SK-N-SH (cell line): ENCODE measurements at regions not wholly inside any gene's neighbourhood (a gene's known extent, or its start where the extent isn't known, plus 50 kb on each side); places are given as distances from the start of the nearest gene placed in this dataset.

Experiments used
- CHD2 ChIP-seq: fragments of 150-350 bp; IDR thresholded peaks from 2 replicates; pipeline ENCODE4 v1.6.1; 2018; ENCODE audit warnings: low read length; ENCODE audit not compliant: partially characterized antibody
- CTCF ChIP-seq: fragments of 200-600 bp; sonication (generic); IDR thresholded peaks from 2 replicates; pipeline ENCODE4 v1.6.1; 2017; ENCODE audit warnings: antibody characterized with exemption, mild to moderate bottlenecking, moderate library complexity
- GABPA ChIP-seq: IDR thresholded peaks from 2 replicates; pipeline ENCODE4 v1.4.0; 2012; ENCODE audit warnings: low read depth, mild to moderate bottlenecking
- JUND ChIP-seq: IDR thresholded peaks from 2 replicates; pipeline ENCODE4 v1.4.0; 2012
- MAX ChIP-seq: IDR thresholded peaks from 2 replicates; pipeline ENCODE4 v1.4.0; 2012; ENCODE audit warnings: low read depth
- NFIC ChIP-seq: IDR thresholded peaks from 2 replicates; pipeline ENCODE4 v1.4.0; 2012; ENCODE audit warnings: borderline replicate concordance
- NRF1 ChIP-seq: IDR thresholded peaks from 2 replicates; pipeline ENCODE4 v1.6.1; 2012; ENCODE audit warnings: low read depth, mild to moderate bottlenecking, low read length
- POLR2AphosphoS5 ChIP-seq: IDR thresholded peaks from 2 replicates; pipeline ENCODE4 v1.6.1; 2012; ENCODE audit warnings: low read depth, low read length
- RAD21 ChIP-seq: IDR thresholded peaks from 2 replicates; pipeline ENCODE4 v1.6.1; 2012; ENCODE audit warnings: mild to moderate bottlenecking, low read length
- RCOR1 ChIP-seq: fragments of 150-350 bp; IDR thresholded peaks from 2 replicates; pipeline ENCODE4 v1.6.1; 2017; ENCODE audit warnings: antibody characterized with exemption, low read length
- RFX5 ChIP-seq: IDR thresholded peaks from 2 replicates; pipeline ENCODE4 v1.6.1; 2012; ENCODE audit warnings: mild to moderate bottlenecking, improper control_type of control experiment, low read length
- SIN3A ChIP-seq: IDR thresholded peaks from 2 replicates; pipeline ENCODE4 v1.6.1; 2012; ENCODE audit warnings: low read depth, mild to moderate bottlenecking, low read length, moderate library complexity, borderline replicate concordance
- USF1 ChIP-seq: IDR thresholded peaks from 2 replicates; pipeline ENCODE4 v1.4.0; 2012; ENCODE audit warnings: low read depth, borderline replicate concordance
- YY1 ChIP-seq: IDR thresholded peaks from 2 replicates; pipeline ENCODE4 v1.4.0; 2012; ENCODE audit warnings: low read depth, mild to moderate bottlenecking

DNA sequence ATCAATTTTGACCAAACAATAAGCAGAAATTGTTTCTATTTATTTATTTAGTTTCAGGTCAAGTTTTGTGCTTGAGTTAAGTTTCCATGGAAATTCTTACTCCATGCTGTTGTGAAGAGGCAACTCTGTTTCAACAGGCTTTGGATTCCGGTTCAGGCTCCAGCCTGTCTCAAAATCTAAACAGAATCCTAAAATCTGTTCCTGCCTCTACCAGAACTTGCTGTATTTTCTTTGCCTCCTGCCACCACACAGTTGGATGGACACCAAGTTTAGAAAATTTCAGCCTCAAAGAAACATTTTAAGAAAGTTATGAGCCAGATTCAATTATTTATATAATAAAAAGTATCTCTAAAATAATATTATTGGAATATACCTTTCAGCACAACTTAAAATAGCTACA lies 330.9 kb downstream of the FOXG1 start:
- TF ChIP-seq CTCF (no peak), JUND (no peak), CHD2 (no peak), GABPA (no peak), SIN3A (no peak), NFIC (no peak), RAD21 (no peak), RFX5 (no peak), POLR2AphosphoS5 (no peak), RCOR1 (no peak), MAX (no peak), NRF1 (no peak), USF1 (no peak), YY1 (no peak)
